ENCODE measurements at regions not wholly inside any gene's neighbourhood (a gene's known extent, or its start where the extent isn't known, plus 50 kb on each side); places are given as distances from the start of the nearest gene placed in this dataset.

- H4K20me1 ChIP-seq (ENCODE audit: control insufficient read depth, extremely low read depth, insufficient read depth, low read length), result no peaks in the 10 kb centered on the region
- H3K9me1 ChIP-seq (ENCODE audit: control insufficient read depth, extremely low read depth, insufficient read depth, low read length), result no peaks in the 10 kb centered on the region
- H3K27me3 ChIP-seq (ENCODE audit: control insufficient read depth, extremely low read depth, insufficient read depth, low read length), result no peaks in the 10 kb centered on the region
- H3K4me1 ChIP-seq (ENCODE audit: control insufficient read depth, extremely low read depth, insufficient read depth, low read length), result no peaks in the 10 kb centered on the region
- DNase-seq (ENCODE audit: low read depth, low spot score) (no peak), FAIRE-seq (no peak)
- H3K79me2 ChIP-seq (ENCODE audit: control insufficient read depth, insufficient read depth, low read length), result no peaks in the 10 kb centered on the region
- H2AFZ ChIP-seq (ENCODE audit: control insufficient read depth, low read length), result no peak overlapping the region
- no peaks in the 10 kb centered on the region for H3K36me3 ChIP-seq (ENCODE audit: control insufficient read depth in 2 of 2, extremely low read depth in 1 of 2, insufficient read depth in 2 of 2, low read length in 2 of 2)
- H3K27ac ChIP-seq (ENCODE audit: control insufficient read depth, insufficient read depth, low read length), result no peak overlapping the region
- H3K4me3 ChIP-seq (ENCODE audit: control insufficient read depth in 2 of 3, extremely low read depth in 1 of 3, insufficient read depth in 2 of 3, low read depth in 1 of 3, low read length in 3 of 3), result no peak overlapping the region
- no peak for TF ChIP-seq EZH2 (IDR thresholded peaks at IDR 0.05; ENCODE audit: low read length)
- TF ChIP-seq, protein P1, sequence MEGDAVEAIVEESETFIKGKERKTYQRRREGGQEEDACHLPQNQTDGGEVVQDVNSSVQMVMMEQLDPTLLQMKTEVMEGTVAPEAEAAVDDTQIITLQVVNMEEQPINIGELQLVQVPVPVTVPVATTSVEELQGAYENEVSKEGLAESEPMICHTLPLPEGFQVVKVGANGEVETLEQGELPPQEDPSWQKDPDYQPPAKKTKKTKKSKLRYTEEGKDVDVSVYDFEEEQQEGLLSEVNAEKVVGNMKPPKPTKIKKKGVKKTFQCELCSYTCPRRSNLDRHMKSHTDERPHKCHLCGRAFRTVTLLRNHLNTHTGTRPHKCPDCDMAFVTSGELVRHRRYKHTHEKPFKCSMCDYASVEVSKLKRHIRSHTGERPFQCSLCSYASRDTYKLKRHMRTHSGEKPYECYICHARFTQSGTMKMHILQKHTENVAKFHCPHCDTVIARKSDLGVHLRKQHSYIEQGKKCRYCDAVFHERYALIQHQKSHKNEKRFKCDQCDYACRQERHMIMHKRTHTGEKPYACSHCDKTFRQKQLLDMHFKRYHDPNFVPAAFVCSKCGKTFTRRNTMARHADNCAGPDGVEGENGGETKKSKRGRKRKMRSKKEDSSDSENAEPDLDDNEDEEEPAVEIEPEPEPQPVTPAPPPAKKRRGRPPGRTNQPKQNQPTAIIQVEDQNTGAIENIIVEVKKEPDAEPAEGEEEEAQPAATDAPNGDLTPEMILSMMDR (optimal IDR thresholded peaks at IDR 0.05 in 1 of 3, IDR thresholded peaks at IDR 0.05 in 1 of 3, conservative IDR thresholded peaks at IDR 0.05 in 1 of 3; ENCODE audit: extremely low read depth in 1 of 3, insufficient read depth in 2 of 3, low read length in 3 of 3), result no peak
- H3K4me2 ChIP-seq (ENCODE audit: control insufficient read depth, extremely low read depth, insufficient read depth, low read depth, low read length), result no peak overlapping the region
- dilution Hi-C loops (cut with MboI; ENCODE audit: extremely low pct_ligation_motif_present, low sequenced_read_pairs), result no loop called here
- H3K9ac ChIP-seq (ENCODE audit: control insufficient read depth, extremely low read depth, insufficient read depth, low read length), result no peak overlapping the region
- peaks cover 9% of the 10 kb centered on the region for H3K9me3 ChIP-seq (ENCODE audit: control insufficient read depth, low read depth, low read length)
Observed at GRCh38 chr18:77528872-77529271, 279.2 kb downstream of the GALR1 start.

- no peaks in the 10 kb centered on the region for H3K27me3 ChIP-seq (ENCODE audit: control insufficient read depth, extremely low read depth, insufficient read depth, low read length)
- H3K79me2 ChIP-seq (ENCODE audit: control insufficient read depth, insufficient read depth, low read length), result no peaks in the 10 kb centered on the region
- dilution Hi-C loops (cut with MboI; ENCODE audit: extremely low pct_ligation_motif_present, low sequenced_read_pairs), result no loop called here
- peaks cover 9% of the 10 kb centered on the region for H3K9me3 ChIP-seq (ENCODE audit: control insufficient read depth, low read depth, low read length)
- H3K4me3 ChIP-seq (ENCODE audit: control insufficient read depth in 2 of 3, extremely low read depth in 1 of 3, insufficient read depth in 2 of 3, low read depth in 1 of 3, low read length in 3 of 3), result no peak overlapping the region
- no peaks in the 10 kb centered on the region for H4K20me1 ChIP-seq (ENCODE audit: control insufficient read depth, extremely low read depth, insufficient read depth, low read length)
- H3K4me1 ChIP-seq (ENCODE audit: control insufficient read depth, extremely low read depth, insufficient read depth, low read length), result no peaks in the 10 kb centered on the region
- FAIRE-seq (no peak), DNase-seq (ENCODE audit: low read depth, low spot score) (no peak)
- H3K9me1 ChIP-seq (ENCODE audit: control insufficient read depth, extremely low read depth, insufficient read depth, low read length), result no peaks in the 10 kb centered on the region
- H3K4me2 ChIP-seq (ENCODE audit: control insufficient read depth, extremely low read depth, insufficient read depth, low read depth, low read length), result no peak overlapping the region
- TF ChIP-seq, protein P1 (optimal IDR thresholded peaks at IDR 0.05 in 1 of 3, IDR thresholded peaks at IDR 0.05 in 1 of 3, conservative IDR thresholded peaks at IDR 0.05 in 1 of 3; ENCODE audit: extremely low read depth in 1 of 3, insufficient read depth in 2 of 3, low read length in 3 of 3), result no peak
- TF ChIP-seq EZH2 (IDR thresholded peaks at IDR 0.05; ENCODE audit: low read length), result no peak
- no peak overlapping the region for H3K9ac ChIP-seq (ENCODE audit: control insufficient read depth, extremely low read depth, insufficient read depth, low read length)
- no peaks in the 10 kb centered on the region for H3K36me3 ChIP-seq (ENCODE audit: control insufficient read depth in 2 of 2, extremely low read depth in 1 of 2, insufficient read depth in 2 of 2, low read length in 2 of 2)
- H2AFZ ChIP-seq (ENCODE audit: control insufficient read depth, low read length), result no peak overlapping the region
- H3K27ac ChIP-seq (ENCODE audit: control insufficient read depth, insufficient read depth, low read length), result no peak overlapping the region
Observed at GRCh38 chr18:77529492-77530176, 280.0 kb downstream of the GALR1 start.

Data from keratinocyte (primary cell).